Ammon's horn (tissue), 1 donor: ENCODE measurements at regions not wholly inside any gene's neighbourhood (a gene's known extent, or its start where the extent isn't known, plus 50 kb on each side); places are given as distances from the start of the nearest gene placed in this dataset.

Experiments
- DNase-seq: peaks from one replicate; pipeline ENCODE4 v3.0.0-alpha.2; 2016; ENCODE audit warnings: low spot score

DNA sequence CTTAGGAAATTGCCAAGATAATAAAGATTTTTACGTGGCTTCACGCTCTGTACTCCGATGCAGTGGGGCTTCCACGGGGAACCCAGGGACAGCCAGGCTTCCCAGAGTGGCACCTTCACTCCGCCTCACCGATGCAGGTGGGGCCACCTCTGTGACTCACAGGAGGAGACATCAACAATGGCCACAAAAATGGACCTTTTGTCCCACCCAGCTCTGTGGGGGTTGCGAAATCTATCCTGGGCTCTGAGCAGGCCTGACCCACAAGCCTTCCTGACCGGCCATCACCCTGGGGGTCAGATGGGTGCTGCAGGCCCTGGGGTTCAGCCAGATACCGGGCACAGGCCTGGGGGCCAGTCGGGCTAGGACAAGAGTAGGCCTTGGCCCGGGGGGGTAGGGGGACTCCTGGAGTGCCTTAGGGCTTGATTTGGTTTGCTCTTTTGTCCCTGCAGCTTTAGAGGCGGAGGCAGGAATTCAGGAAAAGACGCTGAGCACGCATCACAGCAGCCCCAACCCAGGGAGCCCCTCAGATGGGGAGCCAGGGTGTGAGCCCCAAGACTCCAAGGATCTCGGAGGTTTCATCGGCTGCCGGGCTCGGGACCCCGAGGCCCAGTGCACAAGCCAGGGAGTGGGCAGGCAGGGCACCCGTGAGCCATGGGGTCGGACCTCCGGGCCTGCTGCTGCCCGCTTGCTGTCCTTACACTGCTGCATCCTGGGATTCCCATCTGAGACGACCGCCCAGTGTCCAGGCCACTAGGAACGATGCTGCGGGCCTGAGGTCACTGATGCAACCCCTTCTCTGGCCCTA lies 136.5 kb upstream of the NKX1-1 start:
- DNase-seq = no peak

DNA sequence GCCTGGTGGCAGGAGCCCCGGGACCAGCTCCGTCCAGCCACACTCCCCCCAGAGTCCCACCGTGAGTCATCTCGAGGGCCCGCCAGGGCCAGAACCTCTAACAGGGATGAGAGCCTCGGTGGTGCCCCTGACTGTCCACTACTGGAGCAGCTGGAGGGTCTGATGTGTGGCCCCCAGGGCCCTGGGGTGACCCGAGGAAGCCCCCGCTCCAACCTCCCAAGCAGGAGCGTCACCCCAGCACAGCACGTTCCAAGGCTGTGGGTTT lies 135.9 kb upstream of the NKX1-1 start:
- no peak for DNase-seq

DNA sequence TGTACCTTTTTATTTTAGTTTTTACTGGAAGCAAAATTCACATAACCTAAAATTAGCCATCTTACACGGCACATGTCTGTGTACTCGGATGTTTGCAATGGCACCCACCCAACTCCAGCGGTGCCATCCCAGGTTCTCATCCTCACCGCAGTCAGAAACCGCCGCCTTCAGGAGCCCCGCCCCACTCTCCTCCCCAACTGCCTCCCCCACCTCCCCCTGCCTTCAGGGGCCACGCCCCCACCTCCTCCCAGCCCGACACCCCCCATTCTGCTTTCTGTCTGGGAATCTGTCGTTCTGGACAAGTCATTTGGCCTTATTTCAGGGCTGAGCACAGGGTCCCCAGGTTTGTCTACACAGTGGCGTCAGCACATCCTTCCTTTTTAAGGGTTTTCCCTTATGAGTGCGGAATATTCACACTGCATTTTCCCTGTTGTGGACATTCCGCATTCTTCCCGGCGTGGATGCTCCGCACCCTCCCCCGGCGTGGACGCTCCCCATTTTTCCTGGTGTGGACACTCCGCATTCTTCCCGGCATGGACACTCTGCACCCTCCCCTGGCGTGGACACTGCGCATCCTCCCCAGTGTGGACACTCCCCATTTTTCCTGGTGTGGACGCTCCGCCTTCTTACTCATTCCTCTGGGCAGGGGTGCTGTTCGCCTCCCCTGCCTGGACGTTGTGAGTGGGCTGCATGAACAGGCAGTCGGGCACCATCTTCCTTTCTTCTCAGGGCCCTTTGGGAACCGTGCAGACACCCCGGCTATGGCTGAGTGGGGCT lies 135.4 kb upstream of the NKX1-1 start:
- no peak for DNase-seq

DNA sequence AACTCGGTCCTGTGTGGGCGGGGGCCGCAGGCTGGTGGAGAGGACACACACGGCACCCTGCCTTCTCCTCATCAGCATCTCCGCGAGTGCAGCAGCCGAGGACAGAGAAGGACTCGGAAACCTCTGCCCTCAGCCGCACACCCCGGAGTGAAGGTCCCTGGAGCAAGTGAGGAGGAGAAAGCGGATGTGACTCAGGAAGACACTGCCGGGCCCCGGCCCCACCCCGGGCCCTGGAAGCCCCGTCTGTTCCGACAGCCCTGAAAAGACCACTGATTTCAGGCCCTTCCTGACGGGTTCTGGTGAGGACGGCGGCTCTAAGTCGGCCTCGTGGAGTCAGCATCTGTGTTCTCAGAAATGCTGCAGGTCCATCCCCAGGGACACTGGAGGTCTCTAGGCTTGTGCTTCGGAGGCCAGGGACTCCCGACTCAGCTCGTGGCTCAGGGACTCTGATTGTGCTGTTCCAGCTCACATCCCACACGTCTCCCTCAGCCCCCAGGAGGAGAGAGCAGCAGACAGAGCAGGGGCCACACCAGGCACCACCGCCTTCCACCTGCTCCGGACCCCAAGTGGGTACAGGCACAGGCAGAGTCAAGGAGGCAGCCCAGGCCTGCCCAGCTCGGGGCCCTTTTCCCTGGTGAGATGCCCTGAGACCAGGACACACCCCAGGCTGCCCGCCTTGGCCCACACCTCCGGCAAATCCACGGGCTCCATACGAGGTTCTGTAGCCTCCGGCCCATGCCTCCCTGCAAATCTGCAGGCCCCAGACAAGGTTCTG lies 134.5 kb upstream of the NKX1-1 start:
- no peak for DNase-seq

DNA sequence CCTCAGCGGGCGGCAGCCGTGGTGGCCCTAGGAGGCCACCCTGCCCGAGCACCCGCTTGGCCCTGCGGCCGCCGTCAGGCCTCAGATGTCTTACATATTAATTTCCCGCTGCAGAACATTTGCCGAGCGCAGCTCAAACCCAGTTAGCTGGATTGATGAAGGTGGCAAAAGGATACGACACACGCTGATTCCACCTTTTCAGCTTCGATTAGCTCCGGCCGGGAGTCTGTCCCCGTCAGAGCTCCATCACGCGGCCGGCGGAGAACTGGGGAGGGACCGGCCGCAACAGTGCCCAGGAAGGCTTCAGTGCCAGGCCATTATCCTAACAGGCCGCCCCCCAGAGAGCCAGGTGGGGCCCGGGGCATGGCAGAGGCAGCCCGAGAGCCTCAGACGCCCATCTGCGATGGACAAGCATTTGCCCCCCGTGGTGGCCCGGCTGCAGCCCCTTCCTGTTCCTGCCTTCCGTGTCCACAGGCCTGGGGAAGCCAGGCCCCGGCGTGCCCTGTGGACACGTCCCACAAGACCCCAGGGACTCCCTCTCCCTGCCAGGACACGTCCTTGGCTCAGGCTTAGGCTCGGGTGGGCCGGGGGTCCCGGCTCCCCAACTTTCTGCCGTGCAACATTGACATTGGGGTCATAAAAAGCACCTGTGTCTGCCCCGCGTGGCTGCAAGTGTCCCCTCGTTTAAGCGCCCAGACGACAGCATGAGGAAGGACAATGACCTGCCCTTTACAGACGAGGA lies 133.8 kb upstream of the NKX1-1 start:
- no peak for DNase-seq

DNA sequence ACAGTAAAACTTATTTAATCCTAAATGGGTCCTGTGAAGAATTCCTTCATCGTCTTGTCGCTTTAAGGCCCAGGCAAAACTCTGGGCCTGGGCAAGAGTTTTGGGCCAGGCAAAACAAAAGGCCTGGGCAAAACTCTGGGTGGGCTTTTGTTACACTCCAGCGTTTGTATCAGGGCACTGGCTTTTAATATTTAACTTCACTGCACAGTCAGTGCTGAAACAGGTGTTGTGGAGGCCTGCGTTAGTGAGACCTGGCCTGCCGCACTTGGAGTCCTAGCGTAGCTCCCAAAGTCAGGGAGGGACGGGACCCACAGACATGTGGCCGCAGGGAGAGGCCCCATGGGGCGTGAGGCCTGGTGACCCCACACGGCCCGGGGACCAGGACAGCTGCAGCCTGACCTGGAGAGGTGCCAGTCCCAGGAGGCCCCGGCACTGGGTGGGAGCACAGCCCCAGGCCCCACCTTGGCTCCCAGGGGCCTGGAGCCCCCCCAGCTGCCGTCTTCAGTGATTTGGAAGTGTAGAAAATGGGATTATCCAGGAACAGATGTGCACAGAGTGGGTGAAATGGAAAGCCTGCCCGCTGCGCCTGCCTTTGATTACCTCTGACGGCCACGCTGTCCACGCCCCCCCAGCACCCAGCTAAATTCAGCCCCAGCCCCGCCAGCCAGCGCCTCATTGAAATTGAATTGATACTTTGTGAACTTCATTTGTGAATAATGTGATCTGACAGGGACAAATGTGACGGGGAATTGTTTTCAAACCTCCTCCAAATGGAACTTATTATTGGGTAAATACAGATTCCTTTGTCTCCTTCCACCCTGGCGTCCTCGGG lies 132.9 kb upstream of the NKX1-1 start:
- DNase-seq = no peak

DNA sequence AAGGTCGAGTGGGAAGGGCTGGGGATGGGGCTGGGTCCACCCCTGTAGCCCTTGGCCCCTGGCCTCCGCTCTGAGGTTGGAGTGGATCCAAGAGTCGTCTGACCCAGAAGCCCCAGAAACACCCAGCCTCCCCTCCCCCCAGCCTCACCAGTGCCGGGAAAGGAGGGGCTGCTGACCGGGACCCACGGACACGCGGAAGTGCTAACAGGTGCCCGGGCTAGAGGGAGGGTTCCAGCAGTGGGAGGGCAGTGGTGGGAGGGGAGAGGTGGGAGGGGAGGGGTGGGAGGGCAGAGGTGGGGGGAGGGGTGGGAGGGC lies 131.8 kb upstream of the NKX1-1 start:
- DNase-seq = no peak

DNA sequence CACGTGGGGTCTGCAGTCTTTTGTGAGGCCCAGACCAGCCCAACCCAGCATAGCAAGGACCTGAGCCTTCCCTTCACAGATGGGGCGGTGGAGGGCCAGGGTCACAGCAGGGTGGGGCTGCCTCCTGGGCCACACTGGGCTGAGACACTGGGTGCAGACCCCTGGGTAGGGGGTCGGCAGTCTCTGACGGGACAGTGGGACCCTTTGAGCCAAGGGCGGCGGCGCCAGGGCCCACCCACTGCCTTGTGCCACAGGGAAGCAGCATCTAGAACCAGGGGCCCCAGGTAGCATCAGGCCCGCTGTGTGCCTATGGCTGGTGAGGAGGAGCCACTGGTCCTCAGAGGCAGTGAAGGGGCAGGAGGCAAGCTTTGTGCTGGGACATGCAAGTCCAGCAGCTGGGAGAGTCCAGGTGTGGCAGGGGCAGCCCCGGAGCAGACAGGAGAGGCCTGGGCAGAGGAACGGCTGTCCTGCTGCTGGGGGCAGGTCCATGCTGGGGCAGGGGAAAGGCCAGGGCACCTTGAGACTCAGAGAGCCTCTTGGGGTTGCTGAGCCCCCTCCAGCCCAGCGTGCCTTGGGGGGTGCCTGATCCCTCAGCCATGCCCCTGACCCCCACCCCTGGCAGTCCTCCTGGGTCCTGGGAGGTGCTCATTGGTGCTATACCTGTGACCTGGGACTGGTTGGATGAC lies 131.3 kb upstream of the NKX1-1 start:
- no peak for DNase-seq

DNA sequence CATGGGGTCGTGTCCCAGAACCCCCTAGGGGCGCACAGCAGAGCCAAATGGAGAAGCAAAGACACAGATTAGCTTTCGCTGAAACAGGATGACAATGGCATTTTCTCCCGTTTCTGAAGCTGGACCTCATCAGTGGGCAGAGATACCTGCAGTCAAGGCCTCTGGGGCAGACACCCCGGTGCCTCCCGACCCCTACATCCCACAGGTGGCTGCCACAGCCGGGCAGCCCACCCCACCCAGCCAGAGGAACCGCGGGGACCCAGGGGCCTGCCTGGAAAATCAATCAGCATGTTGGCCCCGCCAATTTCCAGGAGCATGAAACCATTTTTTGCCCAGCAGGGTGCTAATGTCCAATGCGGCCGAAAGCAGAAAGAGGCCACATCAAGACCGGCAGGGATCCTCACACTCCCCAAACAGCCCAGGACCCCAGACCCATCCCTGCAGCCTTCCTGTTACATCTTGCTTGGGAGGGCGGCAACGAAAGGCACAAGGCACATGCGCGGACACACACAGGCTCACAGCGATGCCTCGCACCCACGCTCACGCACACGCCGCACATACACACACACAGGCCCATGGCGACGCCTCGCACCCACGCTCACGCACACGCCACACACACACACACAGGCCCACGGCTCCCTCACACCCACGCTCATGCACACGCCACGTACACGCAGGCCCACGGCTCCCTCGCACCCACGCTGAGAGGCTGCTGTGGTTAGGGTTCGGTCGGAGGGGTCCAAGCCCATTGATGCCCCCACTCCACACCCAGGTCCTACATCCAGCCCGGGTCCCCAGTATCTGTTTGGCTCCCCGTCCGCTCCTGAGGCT lies 130.6 kb upstream of the NKX1-1 start:
- no peak for DNase-seq

DNA sequence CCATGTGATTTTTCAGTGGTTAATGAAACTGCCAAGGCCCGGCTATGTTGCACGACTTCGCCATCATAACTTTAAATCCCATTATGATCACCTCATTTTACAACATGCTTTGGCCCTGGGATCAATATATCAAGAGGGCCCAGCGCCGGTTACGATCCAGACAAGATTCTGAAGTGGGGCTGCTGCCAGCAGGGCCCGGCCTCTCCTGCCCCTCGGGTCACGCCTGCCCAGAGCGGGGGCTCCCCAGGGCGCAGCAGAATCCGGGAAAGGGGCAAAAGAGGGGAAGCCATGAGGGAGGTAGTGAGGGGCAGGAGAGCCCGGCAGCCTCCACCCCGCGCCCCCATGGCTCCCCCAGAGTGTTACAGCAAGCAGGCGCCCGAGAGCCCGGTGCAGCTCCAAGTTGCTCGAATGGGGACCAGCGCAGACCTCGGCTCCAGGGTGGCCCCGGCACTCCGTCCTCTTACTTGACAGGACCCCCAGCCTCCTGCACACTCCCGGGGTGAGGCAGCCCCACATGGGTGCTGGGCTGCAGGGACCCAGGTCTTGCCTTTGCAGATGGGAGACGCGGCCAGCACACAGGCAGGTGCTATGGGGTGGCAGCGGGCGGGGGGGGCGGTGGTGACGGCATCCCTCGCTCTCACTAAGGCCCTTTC lies 129.8 kb upstream of the NKX1-1 start:
- DNase-seq = no peak

DNA sequence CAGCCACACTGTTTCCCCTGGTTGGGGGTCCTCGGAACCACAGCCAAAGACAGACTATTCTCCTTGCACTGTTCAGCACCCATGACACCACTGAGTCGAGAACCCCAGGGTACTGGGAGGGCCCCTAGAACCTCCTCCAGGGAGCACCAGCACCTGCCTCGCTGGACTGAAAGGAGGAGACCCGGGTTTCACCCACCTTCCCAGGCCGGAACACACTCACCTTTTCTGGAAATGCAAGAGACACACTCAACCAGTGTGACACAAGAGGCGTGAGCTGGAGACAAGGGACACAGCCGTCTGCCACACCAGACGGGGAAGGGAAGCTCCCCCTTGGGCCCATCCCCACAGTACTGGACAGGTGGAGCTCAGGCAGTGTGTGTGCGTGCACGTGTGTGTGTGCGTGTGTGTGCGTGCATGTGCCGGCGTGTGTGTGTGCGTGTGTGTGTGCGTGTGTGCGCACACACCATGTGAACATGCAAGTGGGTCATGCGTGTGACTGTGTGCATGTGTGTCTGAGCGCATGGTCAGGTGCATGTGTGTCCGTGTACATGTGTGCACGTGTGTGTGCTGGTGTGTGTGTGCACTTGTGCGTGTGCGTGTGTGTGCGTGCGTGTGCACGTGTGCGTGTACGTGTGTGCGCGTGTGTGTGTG lies 128.8 kb upstream of the NKX1-1 start:
- no peak for DNase-seq

DNA sequence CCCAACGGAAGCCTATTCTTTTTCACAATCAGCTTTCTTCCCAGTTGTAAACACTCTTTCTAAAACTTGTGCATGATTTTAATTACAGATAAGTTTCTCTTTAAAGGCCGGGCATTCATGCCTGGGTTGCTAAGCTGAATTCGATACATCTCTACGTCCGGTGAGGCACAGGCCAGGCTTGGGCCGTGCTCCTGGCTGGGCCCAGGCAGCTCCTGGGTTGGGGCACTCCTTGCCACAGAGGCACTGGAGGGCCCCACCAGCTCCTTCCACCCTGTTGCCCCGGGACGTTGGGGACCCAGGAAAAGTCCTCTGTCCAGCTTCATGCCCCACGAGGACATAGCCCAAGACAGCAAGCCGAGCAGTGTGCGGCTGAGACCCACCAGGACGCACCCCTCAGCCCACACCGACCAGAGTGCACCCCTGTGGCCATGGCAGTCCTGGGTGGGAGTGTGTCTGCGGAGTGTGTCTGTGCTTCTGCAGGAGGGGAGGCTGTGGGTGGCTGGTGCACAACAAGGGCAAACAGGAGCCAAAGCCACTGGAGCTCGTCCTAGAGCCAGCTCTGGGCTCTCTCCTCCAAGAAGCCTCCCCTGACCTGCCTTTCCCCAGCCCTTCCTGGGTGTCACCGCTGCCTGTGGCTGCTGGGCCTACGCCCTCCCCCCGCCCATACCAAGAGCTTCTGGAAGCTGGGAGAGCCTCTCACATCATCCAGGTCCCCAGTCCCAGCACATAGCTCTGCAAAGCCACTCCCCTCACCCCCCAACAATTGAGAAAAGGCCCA lies 128.0 kb upstream of the NKX1-1 start:
- DNase-seq = no peak

DNA sequence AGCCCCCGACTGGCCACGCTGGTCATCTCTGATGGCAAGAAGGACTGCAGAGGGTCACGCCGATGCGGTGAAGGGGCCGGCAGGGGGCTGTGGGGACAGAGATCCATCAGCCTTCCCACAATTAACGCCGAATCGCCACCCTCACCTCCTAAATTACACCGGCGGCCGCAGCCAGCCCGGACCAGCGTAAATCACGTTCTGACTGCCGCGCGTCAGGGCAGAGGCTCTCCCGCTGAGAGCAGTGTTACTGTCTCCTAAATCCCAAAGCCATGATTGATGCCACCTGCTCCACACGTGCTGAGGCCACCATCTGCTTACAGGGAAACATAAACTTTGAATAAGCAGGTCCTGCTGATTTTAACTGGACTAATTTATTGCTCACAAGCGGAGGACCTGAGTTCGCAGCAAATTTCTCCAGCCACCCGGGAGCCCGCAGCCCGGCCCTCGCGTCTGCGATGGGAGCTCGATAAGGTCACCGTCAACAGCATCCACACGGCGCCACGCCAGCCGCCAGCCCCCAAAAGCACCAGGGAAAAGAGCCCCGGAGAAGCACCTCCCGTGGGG lies 127.3 kb upstream of the NKX1-1 start:
- no peak for DNase-seq

DNA sequence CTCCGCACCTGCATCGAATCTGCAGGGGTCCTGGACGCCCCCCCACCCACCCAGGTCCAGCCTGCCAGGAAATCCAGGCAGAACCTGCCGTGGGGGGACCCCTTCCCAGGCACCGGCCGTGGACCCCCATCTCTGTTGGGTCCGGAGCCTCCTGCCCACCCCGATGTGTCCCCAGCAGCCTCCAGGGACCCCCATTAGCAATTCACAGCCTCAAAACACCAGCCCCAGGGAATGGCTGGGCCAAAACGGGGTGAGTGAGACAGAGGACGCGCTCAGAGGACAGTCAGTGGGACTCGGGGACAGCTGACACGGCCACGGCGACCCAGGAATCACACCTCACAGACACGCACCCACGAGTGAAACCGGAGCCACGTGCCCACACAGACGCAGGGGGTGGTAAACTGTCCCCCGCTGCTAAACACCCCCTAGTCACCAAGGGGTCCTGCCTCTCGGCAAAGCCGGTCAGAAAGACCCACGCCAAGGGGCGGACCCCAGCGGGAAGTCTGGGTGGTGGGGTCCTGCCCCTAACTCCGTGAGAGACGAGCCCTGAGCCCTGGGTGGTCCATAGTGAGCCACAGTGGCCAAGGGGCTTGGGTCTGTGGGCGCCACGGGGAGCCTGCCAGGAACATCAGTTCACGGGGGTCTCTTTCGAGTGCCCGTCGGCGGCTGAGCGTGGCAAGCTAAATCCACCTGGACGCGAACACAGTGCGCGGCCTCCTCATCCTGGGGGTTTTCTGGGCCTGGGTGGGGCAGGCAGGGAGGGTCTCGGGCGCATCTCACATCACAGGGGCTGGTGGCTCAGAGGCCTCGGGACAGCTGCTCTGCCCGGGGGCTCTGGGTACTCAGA lies 126.5 kb upstream of the NKX1-1 start:
- DNase-seq = no peak

DNA sequence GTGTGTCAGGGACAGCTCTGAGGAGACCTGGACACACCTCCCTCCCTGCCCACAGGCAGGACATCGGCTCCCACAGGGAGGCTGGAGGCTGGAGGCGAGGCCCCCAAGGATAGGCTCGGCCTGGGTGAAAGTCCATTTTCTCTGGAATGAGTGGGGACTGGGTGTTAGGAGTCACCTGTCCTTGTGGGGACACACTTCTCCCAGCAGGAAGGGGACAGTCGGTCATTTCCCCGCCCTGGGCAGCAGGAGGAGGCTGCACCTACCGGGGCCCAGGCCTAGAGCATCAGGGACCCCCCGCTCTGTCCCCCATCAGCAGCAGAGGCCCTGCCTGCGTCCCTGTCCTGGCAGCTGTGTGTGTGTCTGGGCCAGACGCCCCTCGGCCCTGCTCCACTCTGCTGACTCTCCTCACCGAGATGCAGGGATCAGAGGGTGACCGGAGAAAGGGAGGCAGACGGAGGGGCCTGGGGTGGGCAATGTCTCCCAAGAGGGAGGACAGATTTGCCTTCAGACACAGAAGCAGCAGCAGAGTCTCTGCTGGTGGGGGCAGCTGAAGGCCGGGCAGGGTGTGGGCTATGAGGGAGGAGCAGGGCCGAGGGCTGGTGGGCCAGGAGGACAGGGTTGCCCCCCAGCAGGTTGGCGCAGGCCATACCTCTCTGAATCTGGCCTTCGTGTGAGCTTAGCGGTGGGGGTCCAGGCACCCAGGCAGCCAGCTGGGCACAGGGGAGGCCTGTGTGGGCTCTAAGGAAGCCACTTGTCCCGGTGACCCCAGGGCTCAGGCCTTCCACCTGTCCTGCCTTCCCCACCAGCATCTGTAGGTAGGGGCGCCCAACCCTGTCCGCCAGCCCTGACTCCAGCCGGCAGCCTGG lies 125.7 kb upstream of the NKX1-1 start:
- no peak for DNase-seq

DNA sequence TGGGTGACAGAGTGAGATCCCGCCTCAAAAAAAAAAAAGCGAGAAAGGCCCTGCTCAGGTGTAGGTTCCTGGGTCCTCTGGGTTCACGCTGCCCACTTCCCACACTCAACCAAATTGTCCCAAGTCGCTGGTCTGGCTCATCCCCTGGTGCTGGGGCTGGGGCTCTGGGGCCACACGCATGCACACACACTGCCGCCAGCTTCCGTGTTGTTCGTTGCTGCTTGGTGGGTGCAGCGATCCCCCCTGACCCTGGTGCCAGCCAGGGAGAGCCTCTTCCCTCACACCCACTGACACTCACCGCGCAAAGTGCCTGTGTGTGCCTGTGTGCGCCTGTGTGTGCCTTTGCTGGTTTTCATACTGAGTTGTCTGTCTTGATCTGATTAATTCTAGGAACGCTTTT lies 124.1 kb upstream of the NKX1-1 start:
- no peak for DNase-seq
